ENCODE measurements at regions not wholly inside any gene's neighbourhood (a gene's known extent, or its start where the extent isn't known, plus 50 kb on each side); places are given as distances from the start of the nearest gene placed in this dataset.

- TF ChIP-seq GATA3 (IDR thresholded peaks at IDR 0.05; ENCODE audit: low read depth, low read length) (no peak), GATA2 (IDR thresholded peaks at IDR 0.05; ENCODE audit: low read depth, low read length) (no peak)
Measured at GRCh38 chr2:82508702-82509101, 1950.4 kb downstream of the SUCLG1 start.

All from SH-SY5Y (cell line).